Trophoblast cell (in vitro differentiated cells and primary cell): ENCODE measurements at regions not wholly inside any gene's neighbourhood (a gene's known extent, or its start where the extent isn't known, plus 50 kb on each side); places are given as distances from the start of the nearest gene placed in this dataset.

Experiments
- DNase-seq, 2 donors: peaks; one replicate each; pipeline ENCODE4 v3.0.0-alpha.2; 2016
- H2AFZ ChIP-seq: 2 replicates; pipeline ENCODE4 v1.6.1; 2013; ENCODE audit warnings: low read length, moderate library complexity, mild to moderate bottlenecking; ENCODE audit not compliant: insufficient read depth, poor library complexity
- H2AK5ac ChIP-seq: 2 replicates; pipeline ENCODE4 v1.6.1; 2013; ENCODE audit warnings: mild to moderate bottlenecking, low read length
- H2BK120ac ChIP-seq: 2 replicates; pipeline ENCODE4 v1.6.1; 2013; ENCODE audit warnings: low read length, mild to moderate bottlenecking, moderate library complexity; ENCODE audit not compliant: insufficient read depth, poor library complexity
- H2BK12ac ChIP-seq: 2 replicates; pipeline ENCODE4 v1.6.1; 2013; ENCODE audit warnings: mild to moderate bottlenecking, low read length, moderate library complexity
- H2BK5ac ChIP-seq: 2 replicates; pipeline ENCODE4 v1.6.1; 2013; ENCODE audit warnings: low read length, low read depth, moderate library complexity, mild to moderate bottlenecking; ENCODE audit not compliant: poor library complexity
- H3K14ac ChIP-seq: 2 replicates; pipeline ENCODE4 v1.6.1; 2013; ENCODE audit warnings: mild to moderate bottlenecking, low read length
- H3K18ac ChIP-seq: 2 replicates; pipeline ENCODE4 v1.6.1; 2013; ENCODE audit warnings: mild to moderate bottlenecking, low read length
- H3K23ac ChIP-seq: 2 replicates; pipeline ENCODE4 v1.6.1; 2013; ENCODE audit warnings: low read length
- H3K27ac ChIP-seq: 2 replicates; pipeline ENCODE4 v1.5.1; 2013; ENCODE audit warnings: low read depth, mild to moderate bottlenecking, inconsistent platforms, low read length, moderate library complexity
- H3K27me3 ChIP-seq: 2 replicates; pipeline ENCODE4 v1.6.1; 2013; ENCODE audit warnings: inconsistent platforms, mild to moderate bottlenecking, low read length, moderate library complexity; ENCODE audit not compliant: insufficient read depth
- H3K36me3 ChIP-seq, 2 experiments: 1 replicate in 1 of 2; 2 replicates in 1 of 2; pipeline ENCODE4 v1.6.1; 2013; ENCODE audit warnings: low read length in 2 of 2, mild to moderate bottlenecking in 2 of 2, moderate library complexity in 1 of 2; ENCODE audit not compliant: insufficient read depth in 2 of 2, control insufficient read depth in 1 of 2
- H3K4ac ChIP-seq: 2 replicates; pipeline ENCODE4 v1.6.1; 2013; ENCODE audit warnings: low read depth, mild to moderate bottlenecking, low read length, moderate library complexity
- H3K4me1 ChIP-seq, 2 experiments: 1 replicate in 1 of 2; 2 replicates in 1 of 2; pipeline ENCODE4 v1.6.1; 2013; ENCODE audit warnings: low read length in 2 of 2, mild to moderate bottlenecking in 2 of 2, moderate library complexity in 1 of 2; ENCODE audit not compliant: insufficient read depth in 2 of 2, control insufficient read depth in 1 of 2
- H3K4me2 ChIP-seq: 2 replicates; pipeline ENCODE4 v1.6.1; 2013; ENCODE audit warnings: inconsistent platforms, mild to moderate bottlenecking, low read length, moderate library complexity
- H3K4me3 ChIP-seq: 2 replicates; pipeline ENCODE4 v1.5.1; 2013; ENCODE audit warnings: mild to moderate bottlenecking, low read depth, low read length, inconsistent platforms
- H3K79me1 ChIP-seq: one replicate; pipeline ENCODE4 v1.6.1; 2013; ENCODE audit warnings: low read length
- H3K79me2 ChIP-seq: 2 replicates; pipeline ENCODE4 v1.6.1; 2013; ENCODE audit warnings: low read length, mild to moderate bottlenecking; ENCODE audit not compliant: control insufficient read depth, insufficient read depth, poor library complexity
- H3K9ac ChIP-seq: 2 replicates; pipeline ENCODE4 v1.6.1; 2013; ENCODE audit warnings: mild to moderate bottlenecking, low read length
- H3K9me3 ChIP-seq: 2 replicates; pipeline ENCODE4 v1.6.1; 2013; ENCODE audit warnings: low read depth, mild to moderate bottlenecking, control low read depth, inconsistent platforms, low read length; ENCODE audit not compliant: insufficient read depth
- H4K12ac ChIP-seq: 2 replicates; pipeline ENCODE4 v1.6.1; 2013; ENCODE audit warnings: low read depth, mild to moderate bottlenecking, low read length, moderate library complexity
- H4K8ac ChIP-seq: 2 replicates; pipeline ENCODE4 v1.6.1; 2013; ENCODE audit warnings: low read depth, mild to moderate bottlenecking, low read length, moderate library complexity
- H4K91ac ChIP-seq: one replicate; pipeline ENCODE4 v1.6.1; 2013; ENCODE audit warnings: low read depth, mild to moderate bottlenecking, low read length, moderate library complexity
- WGBS: extraction: QIAGEN DNeasy Blood & Tissue Kit; methylation state at CpG from one replicate; pipeline ENCODE4 v1.1.7; 2013; ENCODE audit warnings: missing lambda C conversion rate; ENCODE audit not compliant: insufficient read length, insufficient coverage; ENCODE audit errors: extremely low coverage; 5-methylcytosine and 5-hydroxymethylcytosine counted together

DNA sequence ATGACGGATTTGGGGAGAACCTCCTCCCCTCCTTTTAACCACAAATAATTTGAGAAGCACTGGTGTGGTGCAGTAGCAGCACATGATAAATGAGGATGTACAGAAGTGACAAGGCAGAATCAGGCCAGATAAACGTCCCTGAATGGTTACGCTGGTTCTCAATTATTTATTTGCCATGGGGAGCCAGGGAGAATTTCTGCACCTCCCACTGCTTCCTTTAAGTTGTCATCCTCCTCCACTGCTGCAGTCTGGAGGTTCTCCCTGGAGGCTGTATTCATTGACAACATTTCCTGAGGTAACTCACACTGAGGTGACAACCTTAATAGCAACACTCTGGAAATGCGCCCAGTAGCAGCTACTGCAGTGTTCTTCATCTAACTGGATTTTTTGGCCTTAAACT, 308.9 kb upstream of the SLITRK1 start:
- no peak overlapping the region for H4K91ac ChIP-seq
- no peak overlapping the region for H2BK5ac ChIP-seq
- DNase-seq, result no peak
- no peak overlapping the region for H3K4ac ChIP-seq
- H3K9me3 ChIP-seq, result no peaks in the 10 kb centered on the region
- H3K36me3 ChIP-seq, result no peaks in the 10 kb centered on the region
- no peak overlapping the region for H3K4me3 ChIP-seq
- no peak overlapping the region for H3K9ac ChIP-seq
- H2BK12ac ChIP-seq, result no peak overlapping the region
- H3K4me1 ChIP-seq, result no peaks in the 10 kb centered on the region
- no peaks in the 10 kb centered on the region for H3K79me2 ChIP-seq
- H3K79me1 ChIP-seq, result no peaks in the 10 kb centered on the region
- no peak overlapping the region for H3K27ac ChIP-seq
- H3K27me3 ChIP-seq, result no peaks in the 10 kb centered on the region
- H3K23ac ChIP-seq, result no peak overlapping the region
- no CpG with 5 or more reads among the region's 4 CpGs for WGBS
- H3K14ac ChIP-seq, result no peak overlapping the region
- H2BK120ac ChIP-seq, result no peak overlapping the region
- H3K4me2 ChIP-seq, result no peak overlapping the region
- H2AK5ac ChIP-seq, result no peak overlapping the region
- no peak overlapping the region for H4K8ac ChIP-seq
- no peak overlapping the region for H2AFZ ChIP-seq
- no peak overlapping the region for H4K12ac ChIP-seq
- H3K18ac ChIP-seq, result no peak overlapping the region

- H3K36me3 ChIP-seq, result no peaks in the 10 kb centered on the region
- H2BK12ac ChIP-seq, result no peak overlapping the region
- H3K79me1 ChIP-seq, result no peaks in the 10 kb centered on the region
- no peak overlapping the region for H3K4ac ChIP-seq
- H2BK5ac ChIP-seq, result no peak overlapping the region
- no peak overlapping the region for H3K4me3 ChIP-seq
- H2BK120ac ChIP-seq, result no peak overlapping the region
- no peaks in the 10 kb centered on the region for H3K4me1 ChIP-seq
- H3K27me3 ChIP-seq, result no peaks in the 10 kb centered on the region
- H3K4me2 ChIP-seq, result no peak overlapping the region
- no peak overlapping the region for H4K8ac ChIP-seq
- no peaks in the 10 kb centered on the region for H3K9me3 ChIP-seq
- no peak overlapping the region for H3K9ac ChIP-seq
- H3K14ac ChIP-seq, result no peak overlapping the region
- H2AK5ac ChIP-seq, result no peak overlapping the region
- no peak for DNase-seq
- no peak overlapping the region for H4K91ac ChIP-seq
- H3K79me2 ChIP-seq, result no peaks in the 10 kb centered on the region
- no peak overlapping the region for H4K12ac ChIP-seq
- WGBS, result no CpG with 5 or more reads among the region's 1 CpG
- no peak overlapping the region for H3K18ac ChIP-seq
- no peak overlapping the region for H3K27ac ChIP-seq
- no peak overlapping the region for H2AFZ ChIP-seq
- no peak overlapping the region for H3K23ac ChIP-seq
Measured at GRCh38 chr13:84187626-84188025, 305.4 kb upstream of the SLITRK1 start.

GRCh38 chr13:84139561-84140158, 257.4 kb upstream of the SLITRK1 start:
- Histone ChIP-seq H3K4me2 (no peak overlapping the region), H2BK12ac (no peak overlapping the region), H3K4me3 (no peak overlapping the region), H3K9ac (no peak overlapping the region), H4K8ac (no peak overlapping the region), H2AFZ (no peak overlapping the region), H3K14ac (no peak overlapping the region), H4K91ac (no peak overlapping the region), H3K18ac (no peak overlapping the region), H3K4me1 (no peaks in the 10 kb centered on the region), H3K27me3 (no peaks in the 10 kb centered on the region), H3K9me3 (no peaks in the 10 kb centered on the region), H2AK5ac (no peak overlapping the region), H3K4ac (no peak overlapping the region), H3K36me3 (no peaks in the 10 kb centered on the region), H3K23ac (no peak overlapping the region), H2BK5ac (no peak overlapping the region), H3K79me2 (no peaks in the 10 kb centered on the region), H3K27ac (no peak overlapping the region), H4K12ac (no peak overlapping the region), H3K79me1 (no peaks in the 10 kb centered on the region), H2BK120ac (no peak overlapping the region)
- no peak for DNase-seq
- no CpG with 5 or more reads among the region's 2 CpGs for WGBS

- Histone ChIP-seq H3K23ac (no peak overlapping the region), H4K8ac (no peak overlapping the region), H3K9me3 (no peaks in the 10 kb centered on the region), H4K12ac (no peak overlapping the region), H3K4me2 (no peak overlapping the region), H3K27me3 (no peaks in the 10 kb centered on the region), H3K79me1 (no peaks in the 10 kb centered on the region), H3K9ac (no peak overlapping the region), H3K14ac (no peak overlapping the region), H3K36me3 (no peaks in the 10 kb centered on the region), H3K18ac (no peak overlapping the region), H2BK120ac (no peak overlapping the region), H3K27ac (no peak overlapping the region), H2BK5ac (no peak overlapping the region), H3K79me2 (no peaks in the 10 kb centered on the region), H4K91ac (no peak overlapping the region), H2AK5ac (no peak overlapping the region), H3K4me1 (no peaks in the 10 kb centered on the region), H2AFZ (no peak overlapping the region), H3K4ac (no peak overlapping the region), H3K4me3 (no peak overlapping the region), H2BK12ac (no peak overlapping the region)
- no CpG with 5 or more reads among the region's 2 CpGs for WGBS
- DNase-seq, result no peak
Measured at GRCh38 chr13:84137292-84137691, 255.0 kb upstream of the SLITRK1 start.
